ENCODE measurements at regions not wholly inside any gene's neighbourhood (a gene's known extent, or its start where the extent isn't known, plus 50 kb on each side); places are given as distances from the start of the nearest gene placed in this dataset.

DNA sequence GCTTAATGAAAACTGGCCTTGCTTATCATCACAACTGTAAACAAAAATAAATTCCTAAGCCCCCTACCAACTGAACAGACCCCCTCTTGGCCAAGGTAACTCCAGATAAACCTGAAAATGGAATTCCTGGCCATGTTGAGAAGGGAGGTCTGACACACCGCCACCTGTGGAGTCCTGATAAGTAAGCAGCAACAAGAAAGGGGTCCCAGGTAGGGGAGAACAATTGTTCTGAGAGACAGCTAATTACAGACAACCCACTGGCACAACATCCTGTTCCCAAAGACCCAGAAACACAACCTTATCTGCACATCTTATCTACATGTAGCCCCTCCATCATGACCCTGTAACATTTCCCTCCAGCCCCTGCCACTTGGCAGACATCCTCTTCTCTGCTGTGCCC is 91.2 kb upstream of the TNR start:
- no peak overlapping the region for H2AFZ ChIP-seq (ENCODE audit: low read depth, low read length, severe bottlenecking)
- no peak overlapping the region for H3K4me3 ChIP-seq (ENCODE audit: insufficient read depth, low read length, poor library complexity, severe bottlenecking)
- H3K36me3 ChIP-seq (ENCODE audit: low read length), result no peaks in the 10 kb centered on the region
- no peaks in the 10 kb centered on the region for H4K20me1 ChIP-seq (ENCODE audit: low read depth, low read length)
- H3F3A ChIP-seq (ENCODE audit: insufficient read depth), result no peaks in the 10 kb centered on the region
- no peaks in the 10 kb centered on the region for H3K9me3 ChIP-seq (ENCODE audit: insufficient read depth, low read length)
- H3K4me2 ChIP-seq (ENCODE audit: low read depth, low read length, poor library complexity, severe bottlenecking), result no peak overlapping the region
- no peaks in the 10 kb centered on the region for H3K79me2 ChIP-seq (ENCODE audit: insufficient read depth, low read length)
- no peak overlapping the region for H3K27ac ChIP-seq (ENCODE audit: low read depth, low read length)
- H3K27me3 ChIP-seq (ENCODE audit: low read length), result no peaks in the 10 kb centered on the region
- no peak overlapping the region for H3K9ac ChIP-seq (ENCODE audit: low read length)
- no peaks in the 10 kb centered on the region for H3K9me2 ChIP-seq (replicated peaks; ENCODE audit: insufficient read depth, low read length)
- TF ChIP-seq, protein P1, sequence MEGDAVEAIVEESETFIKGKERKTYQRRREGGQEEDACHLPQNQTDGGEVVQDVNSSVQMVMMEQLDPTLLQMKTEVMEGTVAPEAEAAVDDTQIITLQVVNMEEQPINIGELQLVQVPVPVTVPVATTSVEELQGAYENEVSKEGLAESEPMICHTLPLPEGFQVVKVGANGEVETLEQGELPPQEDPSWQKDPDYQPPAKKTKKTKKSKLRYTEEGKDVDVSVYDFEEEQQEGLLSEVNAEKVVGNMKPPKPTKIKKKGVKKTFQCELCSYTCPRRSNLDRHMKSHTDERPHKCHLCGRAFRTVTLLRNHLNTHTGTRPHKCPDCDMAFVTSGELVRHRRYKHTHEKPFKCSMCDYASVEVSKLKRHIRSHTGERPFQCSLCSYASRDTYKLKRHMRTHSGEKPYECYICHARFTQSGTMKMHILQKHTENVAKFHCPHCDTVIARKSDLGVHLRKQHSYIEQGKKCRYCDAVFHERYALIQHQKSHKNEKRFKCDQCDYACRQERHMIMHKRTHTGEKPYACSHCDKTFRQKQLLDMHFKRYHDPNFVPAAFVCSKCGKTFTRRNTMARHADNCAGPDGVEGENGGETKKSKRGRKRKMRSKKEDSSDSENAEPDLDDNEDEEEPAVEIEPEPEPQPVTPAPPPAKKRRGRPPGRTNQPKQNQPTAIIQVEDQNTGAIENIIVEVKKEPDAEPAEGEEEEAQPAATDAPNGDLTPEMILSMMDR (IDR thresholded peaks at IDR 0.05; ENCODE audit: insufficient read depth, low read length, poor library complexity, severe bottlenecking), result no peak
- TF ChIP-seq EZH2phosphoT487 (conservative IDR thresholded peaks at IDR 0.05; ENCODE audit: low read length), result no peak

DNA sequence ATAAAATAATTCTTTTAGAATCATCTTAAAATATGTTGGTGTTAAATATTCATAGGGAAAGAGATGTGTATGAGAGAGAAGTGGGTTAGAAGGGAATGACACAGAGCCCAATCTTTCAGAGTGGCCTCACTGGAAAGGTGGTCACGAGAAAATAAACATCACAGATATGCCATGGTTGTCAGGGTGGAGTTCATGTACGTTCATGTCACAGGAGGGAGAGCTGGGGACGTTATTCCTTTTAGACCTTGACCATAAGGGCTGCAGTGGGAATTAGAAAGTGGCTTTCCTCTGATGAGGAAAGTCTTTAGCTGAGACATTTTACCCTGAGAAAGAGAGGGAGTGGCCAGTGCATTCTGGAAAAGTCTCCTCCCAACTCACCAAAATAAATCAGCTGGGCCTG is 90.6 kb upstream of the TNR start:
- no peak overlapping the region for H3K27ac ChIP-seq (ENCODE audit: low read depth, low read length)
- H3K79me2 ChIP-seq (ENCODE audit: insufficient read depth, low read length), result no peaks in the 10 kb centered on the region
- H3K9ac ChIP-seq (ENCODE audit: low read length), result no peak overlapping the region
- no peaks in the 10 kb centered on the region for H3K36me3 ChIP-seq (ENCODE audit: low read length)
- no peak overlapping the region for H3K4me2 ChIP-seq (ENCODE audit: low read depth, low read length, poor library complexity, severe bottlenecking)
- no peak overlapping the region for H3K4me3 ChIP-seq (ENCODE audit: insufficient read depth, low read length, poor library complexity, severe bottlenecking)
- H2AFZ ChIP-seq (ENCODE audit: low read depth, low read length, severe bottlenecking), result no peak overlapping the region
- TF ChIP-seq, protein P1 (IDR thresholded peaks at IDR 0.05; ENCODE audit: insufficient read depth, low read length, poor library complexity, severe bottlenecking), result no peak
- TF ChIP-seq EZH2phosphoT487 (conservative IDR thresholded peaks at IDR 0.05; ENCODE audit: low read length), result no peak
- H3F3A ChIP-seq (ENCODE audit: insufficient read depth), result no peaks in the 10 kb centered on the region
- no peaks in the 10 kb centered on the region for H3K27me3 ChIP-seq (ENCODE audit: low read length)
- H3K9me2 ChIP-seq (replicated peaks; ENCODE audit: insufficient read depth, low read length), result no peaks in the 10 kb centered on the region
- H4K20me1 ChIP-seq (ENCODE audit: low read depth, low read length), result no peaks in the 10 kb centered on the region
- no peaks in the 10 kb centered on the region for H3K9me3 ChIP-seq (ENCODE audit: insufficient read depth, low read length)

DNA sequence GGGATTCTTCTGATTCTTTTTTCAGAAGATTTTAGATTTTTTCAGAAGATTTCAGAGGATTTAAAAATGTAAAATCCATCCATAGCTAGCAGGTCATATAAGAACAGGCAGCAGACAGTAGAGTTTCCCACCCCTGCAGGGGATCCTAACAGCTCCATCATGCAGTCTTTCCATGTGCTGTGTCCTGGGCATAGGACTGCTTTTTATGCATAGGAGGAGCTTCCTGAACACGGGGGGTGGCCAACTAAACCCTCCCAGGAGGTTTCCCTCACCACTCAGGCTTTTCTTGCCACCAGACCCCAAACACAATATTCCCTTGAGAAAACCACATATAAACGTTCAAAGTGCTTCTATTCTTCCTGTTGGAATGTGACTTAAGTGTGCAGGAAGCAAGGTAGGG is 90.1 kb upstream of the TNR start:
- Histone ChIP-seq H3K36me3 (ENCODE audit: low read length) (no peaks in the 10 kb centered on the region), H3K9me3 (ENCODE audit: insufficient read depth, low read length) (no peaks in the 10 kb centered on the region), H3K4me3 (ENCODE audit: insufficient read depth, low read length, poor library complexity, severe bottlenecking) (no peak overlapping the region), H3K79me2 (ENCODE audit: insufficient read depth, low read length) (no peaks in the 10 kb centered on the region), H3K9ac (ENCODE audit: low read length) (no peak overlapping the region), H3K27ac (ENCODE audit: low read depth, low read length) (no peak overlapping the region), H3K4me2 (ENCODE audit: low read depth, low read length, poor library complexity, severe bottlenecking) (no peak overlapping the region), H2AFZ (ENCODE audit: low read depth, low read length, severe bottlenecking) (no peak overlapping the region), H4K20me1 (ENCODE audit: low read depth, low read length) (no peaks in the 10 kb centered on the region), H3K9me2 (replicated peaks; ENCODE audit: insufficient read depth, low read length) (no peaks in the 10 kb centered on the region), H3F3A (ENCODE audit: insufficient read depth) (no peaks in the 10 kb centered on the region), H3K27me3 (ENCODE audit: low read length) (no peaks in the 10 kb centered on the region)
- no peak for TF ChIP-seq EZH2phosphoT487 (conservative IDR thresholded peaks at IDR 0.05; ENCODE audit: low read length)
- TF ChIP-seq, protein P1 (IDR thresholded peaks at IDR 0.05; ENCODE audit: insufficient read depth, low read length, poor library complexity, severe bottlenecking), result no peak

DNA sequence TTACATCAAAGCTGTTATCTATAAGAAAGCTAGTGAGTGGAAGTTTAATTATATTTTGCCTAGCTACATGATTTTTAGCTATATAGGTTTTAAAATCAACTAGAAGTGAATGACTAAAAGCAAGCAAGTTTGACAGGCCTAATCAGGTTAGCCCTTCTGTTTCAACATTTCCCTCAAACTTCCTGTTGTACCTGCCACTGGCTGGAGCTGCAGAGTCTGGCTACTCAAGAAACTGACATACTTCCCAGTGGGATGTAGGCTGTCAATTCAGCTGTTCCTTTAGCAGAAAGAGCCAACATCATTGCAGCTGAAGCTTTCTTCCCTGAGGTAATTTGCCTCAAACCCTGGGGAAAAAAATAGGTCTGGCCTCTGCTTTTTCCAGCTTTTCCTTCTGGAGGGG is 87.1 kb upstream of the TNR start:
- no peak overlapping the region for H3K4me2 ChIP-seq (ENCODE audit: low read depth, low read length, poor library complexity, severe bottlenecking)
- no peak for TF ChIP-seq EZH2phosphoT487 (conservative IDR thresholded peaks at IDR 0.05; ENCODE audit: low read length)
- TF ChIP-seq, protein P1 (IDR thresholded peaks at IDR 0.05; ENCODE audit: insufficient read depth, low read length, poor library complexity, severe bottlenecking), result no peak

More for the DNA sequence above, 87.1 kb upstream of the TNR start:
- Histone ChIP-seq H3K9me3 (ENCODE audit: insufficient read depth, low read length) (no peaks in the 10 kb centered on the region), H3K79me2 (ENCODE audit: insufficient read depth, low read length) (no peaks in the 10 kb centered on the region), H3K4me3 (ENCODE audit: insufficient read depth, low read length, poor library complexity, severe bottlenecking) (no peak overlapping the region), H3K27me3 (ENCODE audit: low read length) (no peaks in the 10 kb centered on the region), H3F3A (ENCODE audit: insufficient read depth) (no peaks in the 10 kb centered on the region), H4K20me1 (ENCODE audit: low read depth, low read length) (no peaks in the 10 kb centered on the region), H3K36me3 (ENCODE audit: low read length) (no peaks in the 10 kb centered on the region), H3K9ac (ENCODE audit: low read length) (no peak overlapping the region), H3K9me2 (replicated peaks; ENCODE audit: insufficient read depth, low read length) (no peaks in the 10 kb centered on the region), H3K27ac (ENCODE audit: low read depth, low read length) (no peak overlapping the region), H2AFZ (ENCODE audit: low read depth, low read length, severe bottlenecking) (no peak overlapping the region)

All from SU-DHL-6 (cell line).